Cerebellar nuclear complex (tissue), 1 donor: ENCODE measurements at regions not wholly inside any gene's neighbourhood (a gene's known extent, or its start where the extent isn't known, plus 50 kb on each side); places are given as distances from the start of the nearest gene placed in this dataset.
"Not testable (repeated sequence)": the region's sequence is repeated elsewhere in the genome, so short reads cannot be mapped to it uniquely, and the experiment has no call there.

Experiments
- DNase-seq, 2 experiments: peaks; one replicate each; lab custom pipeline; 2025; lab: John Stamatoyannopoulos, UW

DNA sequence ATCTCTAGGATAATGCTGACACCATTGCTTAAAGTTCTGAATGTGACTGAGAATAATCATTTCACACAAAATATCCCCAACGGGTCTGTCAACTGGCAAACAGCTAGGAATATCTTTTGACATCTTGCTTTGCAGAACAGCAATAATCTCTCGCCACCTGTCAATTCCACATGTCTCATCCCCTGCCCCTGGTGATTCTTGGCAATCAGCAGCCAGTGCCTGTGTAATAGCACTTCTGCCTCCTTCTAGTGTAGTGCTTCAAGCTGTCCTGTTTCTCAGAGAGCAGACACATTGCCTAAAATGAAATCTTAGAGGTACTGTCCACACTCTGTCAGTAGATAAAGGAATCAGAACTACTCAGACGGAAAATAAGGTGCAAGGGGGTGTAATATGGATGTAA, 984.4 kb downstream of the LTN1 start:
- DNase-seq, result not testable (repeated sequence)

DNA sequence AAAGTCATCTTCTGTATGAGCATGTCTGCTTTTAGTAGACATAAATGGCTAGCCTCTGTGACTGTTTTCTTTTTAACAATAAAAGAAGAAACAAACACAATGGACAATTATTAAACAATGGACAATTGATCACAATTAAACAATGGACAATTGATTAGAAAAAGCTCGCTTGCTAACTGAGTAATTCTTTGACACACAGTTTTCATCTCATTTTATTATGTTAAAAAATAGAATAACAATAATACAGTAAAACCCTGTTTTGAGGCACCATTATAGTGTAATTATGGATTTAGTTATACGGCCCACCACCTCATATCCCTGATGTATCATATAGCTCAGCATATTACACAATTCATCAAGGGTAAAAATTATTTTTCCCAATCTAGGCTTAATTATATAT, 989.0 kb downstream of the LTN1 start:
- DNase-seq, result not testable (repeated sequence)

DNA sequence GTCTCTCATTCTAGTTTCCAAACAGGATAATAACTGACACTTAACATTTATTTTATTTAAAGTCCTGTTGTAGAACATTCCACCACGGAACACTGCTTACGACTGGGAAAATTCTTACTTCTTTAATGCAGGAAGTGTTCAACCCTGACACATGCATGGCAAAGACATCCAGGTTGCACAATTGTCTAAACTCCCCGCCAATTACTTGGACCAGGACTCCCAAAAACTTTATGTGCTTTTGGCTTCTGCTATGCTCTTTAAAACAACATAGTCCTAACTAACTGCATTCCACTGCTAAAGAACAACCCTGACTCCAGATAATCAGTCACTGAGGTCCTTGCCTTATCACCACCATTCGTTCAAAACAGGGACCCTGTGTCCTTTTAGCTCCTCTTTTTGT, 995.8 kb downstream of the LTN1 start:
- not testable (repeated sequence) for DNase-seq

DNA sequence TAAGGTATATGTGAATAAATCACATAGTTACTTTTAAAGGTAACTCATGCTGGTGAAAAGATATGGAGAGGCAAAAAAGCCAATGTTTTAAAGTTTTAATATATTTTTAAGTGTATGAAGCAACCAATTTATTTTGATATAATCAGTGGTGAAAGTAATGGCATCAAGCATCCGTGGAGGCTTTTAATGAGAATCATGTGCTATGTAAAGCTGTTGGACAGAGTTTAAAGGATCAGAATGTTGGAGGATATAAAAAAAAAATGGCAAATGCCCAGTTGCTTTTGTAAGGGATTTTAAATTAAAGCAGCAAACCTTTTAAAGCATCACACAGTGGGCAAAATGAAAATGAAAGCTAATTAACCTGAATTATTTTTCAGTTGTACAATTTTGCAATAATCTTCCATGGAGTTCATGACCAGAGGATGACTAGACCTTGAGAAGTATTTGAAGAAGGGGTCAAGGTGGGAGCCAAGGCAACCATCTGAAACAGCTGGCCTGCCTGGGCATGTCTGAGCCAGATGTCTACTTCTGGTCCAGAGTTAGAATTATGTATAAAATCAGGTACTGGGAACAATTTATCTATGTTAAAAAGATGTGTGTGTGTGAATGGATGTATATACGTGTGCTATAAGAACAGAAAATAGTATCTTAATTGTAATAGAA, 1007.9 kb downstream of the LTN1 start:
- not testable (repeated sequence) for DNase-seq

DNA sequence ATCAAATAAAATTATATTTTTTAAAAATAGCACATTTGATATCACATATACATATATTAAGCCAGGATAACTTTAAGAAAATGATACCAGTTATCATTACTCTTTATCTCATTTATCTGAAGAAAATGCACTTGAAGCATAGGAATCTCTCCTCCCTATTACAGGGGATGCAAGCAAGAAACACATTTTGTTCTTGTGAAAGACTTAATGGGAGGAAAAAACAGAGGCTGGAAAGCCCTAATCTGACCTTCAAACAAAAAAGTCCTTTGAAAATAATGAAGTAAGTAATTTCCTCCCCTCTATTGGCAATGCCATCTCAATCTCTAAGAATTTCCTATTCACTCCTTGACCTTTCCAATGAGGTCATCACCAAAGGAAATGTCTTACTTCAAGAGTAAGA, 1012.6 kb upstream of the ADAMTS5 start:
- DNase-seq, result not testable (repeated sequence)

DNA sequence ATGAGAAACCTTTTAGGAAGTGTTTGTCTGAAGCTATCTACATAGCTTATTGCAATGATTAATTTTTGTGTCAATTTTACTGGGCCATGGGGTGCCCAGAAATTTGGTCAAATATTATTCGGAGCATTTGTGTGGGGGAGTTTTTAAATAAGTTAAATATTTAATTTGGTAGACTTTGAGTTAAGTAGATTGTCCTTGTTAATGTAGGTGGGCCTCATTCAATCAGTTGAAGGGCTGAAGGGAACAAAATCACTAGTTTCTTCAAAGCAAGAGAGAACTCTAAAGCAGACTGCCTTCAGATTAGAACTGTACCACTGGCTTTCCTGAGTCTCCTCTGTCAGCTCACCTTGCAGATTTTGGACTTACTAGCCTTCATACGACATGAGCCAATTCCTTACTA, 1008.6 kb upstream of the ADAMTS5 start:
- DNase-seq, result no peak

DNA sequence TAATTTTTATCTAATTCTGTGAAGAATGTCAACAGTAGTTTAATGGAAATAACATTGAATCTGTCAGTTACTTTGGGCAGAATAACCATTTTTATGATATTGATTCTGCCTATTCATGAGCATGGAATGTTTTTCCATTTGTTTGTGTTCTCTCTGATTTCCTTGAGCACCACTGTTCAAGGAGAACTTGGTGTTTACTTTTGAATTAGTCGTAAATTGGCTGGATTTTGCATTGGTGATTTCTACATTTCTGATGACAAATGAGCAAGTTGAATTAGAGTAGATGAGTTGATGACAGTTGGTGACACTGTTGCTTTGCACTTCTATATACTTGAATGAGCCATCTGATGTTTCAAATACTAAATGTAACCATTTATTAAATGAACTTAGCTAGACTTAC, 1007.3 kb upstream of the ADAMTS5 start:
- not testable (repeated sequence) for DNase-seq

DNA sequence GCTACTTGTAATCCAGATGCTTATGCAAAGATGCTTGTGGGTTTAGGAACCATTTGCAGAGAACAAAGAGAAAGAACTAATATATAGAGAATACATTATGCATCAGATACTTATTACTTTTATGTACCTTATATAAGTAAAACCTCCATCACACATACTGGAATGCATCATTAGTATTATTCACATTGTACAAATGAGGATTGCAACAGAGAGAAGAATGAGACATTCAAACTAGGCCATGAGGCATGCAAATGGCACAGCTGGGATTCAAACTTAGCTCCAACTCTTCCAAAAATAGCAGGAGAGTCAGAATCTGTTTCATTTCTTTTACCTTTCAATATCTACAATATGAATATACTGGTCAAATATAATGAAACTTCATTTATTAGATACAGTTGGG, 1001.4 kb upstream of the ADAMTS5 start:
- DNase-seq, result not testable (repeated sequence)

DNA sequence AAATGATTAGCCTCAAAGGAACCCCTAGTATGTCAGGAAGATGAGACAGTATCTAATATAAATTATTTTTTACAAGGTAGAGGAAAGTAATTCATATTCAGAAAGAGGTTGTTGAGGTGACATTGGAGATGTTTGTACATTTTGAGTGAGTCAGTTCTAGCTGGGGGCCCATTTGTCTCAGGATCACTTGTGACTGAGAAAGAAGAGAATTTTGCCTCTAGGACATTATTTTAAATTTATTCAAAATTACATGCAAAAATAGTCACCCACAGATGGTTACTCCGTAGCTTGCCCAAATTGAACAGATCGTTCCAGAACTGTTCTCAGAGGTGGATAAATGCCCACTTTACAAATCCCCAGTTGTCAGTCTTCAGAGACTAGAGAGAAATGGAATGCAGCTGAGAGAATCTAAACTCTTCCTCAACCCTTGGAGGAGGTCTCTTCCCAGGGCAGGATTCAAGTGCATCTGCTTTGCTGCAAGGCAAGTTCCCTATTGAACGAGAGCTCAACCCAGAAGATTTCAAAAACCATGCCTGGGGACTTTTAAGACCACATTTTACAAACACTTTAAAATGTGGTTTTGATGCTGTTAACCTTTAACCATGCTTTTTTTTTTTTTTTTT, 987.8 kb upstream of the ADAMTS5 start:
- DNase-seq, result no peak

DNA sequence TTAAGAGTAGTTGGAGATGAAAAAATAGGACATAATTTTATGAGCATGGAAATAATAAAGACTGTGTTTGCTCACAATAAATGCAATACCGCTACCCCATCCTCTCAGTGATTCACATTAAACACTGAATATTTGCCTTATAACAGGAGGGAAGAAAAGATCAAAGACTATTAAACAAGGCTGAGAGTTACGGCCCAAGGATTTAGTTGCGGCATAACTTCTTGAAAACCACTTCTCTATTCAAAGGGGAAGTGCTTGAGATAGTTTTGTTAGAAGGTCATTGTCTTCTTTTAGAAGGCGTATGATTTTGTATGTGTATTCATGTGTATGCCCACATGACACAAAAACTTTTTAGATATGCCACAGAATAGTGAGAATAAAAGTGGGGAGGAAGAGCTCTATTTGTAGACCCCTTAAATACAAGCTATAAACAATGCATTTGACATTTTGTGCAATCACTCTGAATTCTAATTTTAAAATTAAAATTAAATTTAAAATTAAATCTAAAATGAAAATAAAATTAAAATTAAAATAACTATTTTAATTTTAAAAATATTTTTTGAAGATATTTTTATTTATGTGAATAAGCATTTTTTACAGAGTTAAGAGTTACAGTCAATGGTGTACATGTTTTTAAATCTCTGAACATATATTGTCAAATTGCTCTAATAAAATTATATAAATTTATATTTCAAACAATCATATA, 986.6 kb upstream of the ADAMTS5 start:
- no peak for DNase-seq

DNA sequence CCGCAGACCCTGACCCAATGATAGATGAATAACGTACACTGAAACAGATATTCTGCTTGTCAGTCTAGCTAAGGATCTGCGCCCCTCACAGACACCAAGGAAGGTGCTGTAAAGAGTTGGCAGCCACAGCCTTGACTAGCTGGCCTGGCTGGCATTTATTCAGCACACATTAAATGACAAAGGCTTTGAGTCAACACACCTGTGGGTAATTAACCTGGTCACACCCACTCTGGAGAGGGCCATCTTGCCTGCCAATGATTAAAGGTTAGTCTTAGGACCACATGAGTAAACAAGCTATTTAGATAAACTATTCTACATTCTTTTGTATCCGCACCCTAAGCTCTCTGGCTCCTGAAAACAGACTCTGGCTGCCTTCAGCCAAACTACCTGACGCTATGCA, 982.2 kb upstream of the ADAMTS5 start:
- not testable (repeated sequence) for DNase-seq

DNA sequence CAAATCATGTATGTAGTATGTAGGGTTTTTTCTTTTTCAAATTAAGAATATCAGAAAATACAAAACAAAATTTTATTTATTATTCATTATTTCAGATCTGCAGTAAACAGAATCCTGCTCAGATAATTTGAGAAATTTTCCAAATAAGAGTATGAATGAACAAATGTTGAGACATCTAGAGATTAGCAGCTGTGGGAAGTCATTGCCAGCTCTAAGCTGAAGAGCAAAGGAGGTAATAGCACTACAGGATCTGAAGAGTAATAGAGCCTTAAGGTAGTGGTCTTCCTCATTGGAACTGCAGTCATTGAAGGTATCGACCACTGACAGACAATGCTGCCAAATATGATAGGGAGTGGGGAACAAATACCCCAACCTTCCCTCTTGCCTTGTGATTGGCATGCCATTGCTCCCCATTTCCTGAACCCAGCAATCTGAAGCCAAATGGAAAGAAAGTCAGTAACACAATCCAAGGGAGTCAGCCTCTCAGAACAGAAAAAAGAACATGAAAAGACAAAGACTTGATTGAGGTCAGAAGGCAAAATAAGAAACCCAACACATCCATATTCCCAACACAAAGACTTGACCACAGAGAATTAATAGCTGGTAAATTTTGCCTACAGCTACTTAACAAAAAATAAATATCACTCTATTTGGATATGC, 963.4 kb upstream of the ADAMTS5 start:
- DNase-seq, result not testable (repeated sequence)

DNA sequence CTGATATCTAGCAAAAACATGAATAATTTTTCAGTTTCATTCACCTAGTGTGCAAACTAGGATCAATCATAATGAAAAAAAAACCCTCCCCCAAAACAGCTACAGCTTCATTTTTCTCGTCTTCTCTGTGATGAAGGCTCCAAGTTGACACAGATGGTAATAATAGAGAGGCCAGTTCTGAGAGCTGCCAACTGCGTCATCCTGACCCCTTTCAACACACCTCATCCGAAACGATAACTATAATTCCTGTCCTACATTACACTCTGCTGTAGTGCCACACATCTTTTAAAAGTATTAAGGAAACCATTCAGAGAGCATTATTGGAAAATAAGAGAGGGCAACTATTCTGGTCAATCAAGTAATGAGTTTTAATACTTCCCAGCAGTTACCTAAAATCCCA, 962.3 kb upstream of the ADAMTS5 start:
- not testable (repeated sequence) for DNase-seq

DNA sequence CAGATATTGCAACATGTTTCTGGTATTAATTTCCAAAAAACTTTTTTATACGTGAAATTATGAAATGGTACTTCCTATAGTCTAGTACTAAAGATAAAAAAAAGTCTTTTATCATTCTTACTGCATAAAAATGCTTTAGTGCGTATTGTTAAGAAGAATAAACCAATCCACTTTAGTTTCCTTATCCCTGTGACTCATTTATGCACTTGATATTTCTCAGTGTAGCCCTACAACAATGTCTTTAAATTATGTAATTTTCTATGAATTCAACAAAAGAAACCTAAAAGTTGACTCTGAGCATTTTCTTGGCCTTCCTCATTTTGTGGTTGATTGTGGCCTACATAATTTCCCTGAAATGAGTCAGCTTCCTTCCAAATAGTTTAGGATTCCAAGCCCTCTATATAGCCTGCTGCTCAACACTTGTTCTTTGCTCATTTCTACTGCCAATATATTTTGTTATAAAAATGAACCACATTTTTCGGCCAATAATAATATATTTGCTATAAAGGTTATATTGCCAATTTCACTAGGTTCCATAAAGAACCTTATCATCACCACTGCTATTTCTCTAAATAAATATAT, 961.7 kb upstream of the ADAMTS5 start:
- not testable (repeated sequence) for DNase-seq

DNA sequence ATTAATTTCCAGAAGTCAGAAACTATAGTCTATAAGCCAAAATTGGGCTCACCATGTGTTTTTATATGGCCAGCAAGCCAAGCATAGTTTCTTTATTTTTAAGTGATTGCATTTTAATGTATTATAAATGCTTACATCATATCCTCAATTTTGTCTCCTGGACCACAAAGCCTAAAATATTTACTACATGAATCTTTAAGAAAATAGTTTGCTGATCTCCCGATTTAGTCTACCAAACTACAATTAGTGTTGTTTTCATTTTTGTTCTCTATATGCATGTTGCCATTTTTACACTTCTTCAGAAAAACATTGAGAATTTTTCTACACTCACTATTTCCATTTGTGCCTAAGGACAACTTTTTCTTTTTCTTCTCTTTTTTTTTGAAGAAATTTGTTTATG, 954.5 kb upstream of the ADAMTS5 start:
- not testable (repeated sequence) for DNase-seq

DNA sequence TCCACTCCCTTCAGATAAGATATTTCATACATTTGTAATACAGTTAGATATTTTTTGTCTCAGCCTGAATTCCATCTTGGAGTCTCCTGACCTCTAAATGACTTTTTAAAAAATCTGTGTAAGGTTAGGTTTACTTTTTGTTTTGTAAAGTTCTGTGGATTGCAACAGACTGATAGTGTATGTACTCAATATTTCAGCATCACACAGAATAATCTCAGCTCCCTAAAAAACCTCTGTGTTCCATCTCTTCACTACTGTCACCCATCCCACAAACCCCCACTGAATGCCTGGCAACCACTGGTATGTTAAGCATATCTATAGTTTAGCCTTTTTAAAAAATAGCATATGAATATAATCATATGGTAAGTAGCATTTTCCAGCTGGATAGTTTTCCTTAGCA, 951.1 kb upstream of the ADAMTS5 start:
- not testable (repeated sequence) for DNase-seq

DNA sequence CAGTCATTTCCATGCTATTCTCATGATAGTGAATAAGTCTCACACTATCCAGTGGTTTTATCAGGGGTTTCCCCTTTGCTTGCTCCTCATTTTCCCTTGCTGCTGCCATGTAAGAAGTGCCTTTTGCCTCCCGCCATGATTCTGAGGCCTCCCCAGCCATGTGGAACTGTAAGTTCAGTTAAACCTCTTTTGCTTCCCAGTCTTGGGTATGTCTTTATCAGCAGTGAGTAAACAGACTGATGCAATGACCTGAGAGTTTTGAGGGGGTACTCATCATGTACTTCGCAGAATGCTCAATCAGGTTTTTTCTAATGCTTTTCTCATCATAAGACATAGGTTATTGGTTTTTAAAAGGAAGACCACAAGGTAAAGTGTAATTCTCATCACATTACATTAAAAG, 949.4 kb upstream of the ADAMTS5 start:
- DNase-seq, result not testable (repeated sequence)

DNA sequence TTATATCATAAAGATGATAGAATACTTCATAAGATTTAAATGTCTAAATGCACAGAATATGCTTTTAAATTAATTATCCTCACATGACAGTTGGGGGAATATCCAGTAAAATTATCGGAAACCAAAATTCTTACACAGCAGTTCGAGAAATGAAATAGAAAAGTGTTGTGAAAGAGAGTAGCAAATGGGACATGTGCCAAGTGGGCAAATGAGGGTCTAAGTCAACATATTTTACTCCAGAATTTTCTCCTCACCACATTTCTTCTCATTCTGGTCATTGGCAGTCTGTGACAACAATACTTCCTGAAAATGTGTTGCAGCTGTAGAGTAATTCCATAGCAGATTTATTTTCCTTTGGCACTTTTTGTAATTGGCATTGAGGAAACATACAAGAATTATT, 945.2 kb upstream of the ADAMTS5 start:
- not testable (repeated sequence) for DNase-seq

DNA sequence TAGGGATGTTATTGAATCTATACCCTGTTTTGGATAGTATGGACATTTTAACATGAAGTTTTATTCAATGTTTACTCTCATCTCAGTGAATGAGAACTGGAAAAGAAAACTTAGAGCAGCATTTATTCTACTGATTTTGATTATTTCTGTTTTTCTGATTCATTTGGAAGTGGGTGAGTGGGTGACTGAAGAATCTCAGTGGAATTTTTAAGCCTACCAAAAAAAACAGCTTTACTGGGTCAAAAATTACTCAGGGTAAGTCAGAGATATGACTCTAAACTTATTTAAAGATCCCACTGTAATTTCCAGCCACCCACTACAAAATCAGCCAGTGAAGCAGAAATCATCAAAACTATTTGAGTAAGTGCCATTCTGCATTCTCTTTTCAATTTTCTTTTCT, 942.6 kb upstream of the ADAMTS5 start:
- DNase-seq, result not testable (repeated sequence)

DNA sequence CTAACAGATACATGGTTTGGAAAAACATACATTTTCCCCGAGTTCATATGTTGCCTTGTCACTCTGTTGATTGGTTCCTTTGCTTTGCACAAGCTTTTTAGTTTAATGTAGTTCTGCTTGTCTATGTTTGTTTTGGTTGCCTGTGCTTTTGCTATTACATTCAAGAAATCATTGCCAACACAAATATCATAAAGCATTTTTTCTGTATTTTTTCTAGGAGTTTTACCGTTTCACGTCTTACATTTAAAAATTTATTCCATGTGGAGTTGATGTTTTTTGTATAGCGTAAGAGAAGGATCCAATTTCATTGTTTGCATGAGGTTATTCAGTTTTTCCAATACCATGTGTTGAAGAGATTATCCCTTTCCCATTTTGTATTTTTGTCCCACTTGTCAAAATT, 941.9 kb upstream of the ADAMTS5 start:
- not testable (repeated sequence) for DNase-seq

DNA sequence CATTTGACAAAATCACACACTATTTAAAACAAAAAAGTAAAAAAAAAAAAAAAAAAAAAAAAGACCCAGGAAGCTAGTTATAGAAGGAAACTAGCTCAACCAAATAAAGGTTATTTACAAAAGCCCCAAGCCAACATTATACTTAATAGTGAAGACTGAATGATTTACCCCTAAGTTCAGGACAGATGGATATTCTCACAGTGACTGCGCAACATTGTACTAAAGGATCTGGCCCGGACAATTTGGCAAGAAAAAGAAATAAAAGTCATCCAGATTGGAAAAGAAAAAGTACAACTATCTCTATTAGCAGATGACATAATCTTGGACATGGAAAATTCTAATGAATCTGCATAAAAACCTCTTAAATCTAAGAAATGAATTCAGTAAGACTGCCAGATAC, 936.0 kb upstream of the ADAMTS5 start:
- not testable (repeated sequence) for DNase-seq

DNA sequence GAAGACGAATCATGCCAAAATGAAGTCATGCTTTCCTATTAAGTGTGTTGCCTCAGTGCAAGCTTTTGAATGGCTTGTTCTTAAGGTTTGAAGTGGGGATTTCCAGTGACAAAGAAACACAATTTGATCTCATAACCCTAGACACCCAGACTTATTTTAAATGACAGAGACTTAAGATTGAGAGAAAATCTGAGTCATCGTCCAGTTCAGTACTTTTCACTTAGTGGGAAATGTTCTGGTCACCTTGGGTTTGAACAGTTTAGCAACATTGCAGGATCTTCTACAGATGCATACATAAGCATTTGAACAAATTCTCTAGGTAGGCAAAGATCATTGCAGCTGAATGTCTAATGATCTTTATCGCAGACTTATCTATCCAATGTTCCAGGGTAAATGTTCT, 926.7 kb upstream of the ADAMTS5 start:
- not testable (repeated sequence) for DNase-seq
